Neural progenitor cell (in vitro differentiated cells): ENCODE measurements at regions not wholly inside any gene's neighbourhood (a gene's known extent, or its start where the extent isn't known, plus 50 kb on each side); places are given as distances from the start of the nearest gene placed in this dataset.
A peak's percentile ranks its signal among the peaks of the same experiment; 100 is the strongest.

Source experiments
- DNase-seq: peaks from one replicate; pipeline ENCODE4 v3.0.0-alpha.2; 2016; ENCODE audit warnings: low spot score
- H2AFZ ChIP-seq: fragments of 200-600 bp; sonication (generic); replicated peaks from 2 replicates; pipeline ENCODE4 v1.6.1; 2016; ENCODE audit warnings: antibody characterized with exemption
- H3F3A ChIP-seq: fragments of 200-600 bp; sonication (generic); 2 replicates; pipeline ENCODE4 v1.6.1; 2016; ENCODE audit warnings: antibody characterized with exemption, low read depth
- H3K27ac ChIP-seq: fragments of 200-600 bp; sonication (generic); 2 replicates; pipeline ENCODE4 v1.5.1; 2016; ENCODE audit warnings: mild to moderate bottlenecking
- H3K27me3 ChIP-seq: fragments of 200-600 bp; sonication (generic); 2 replicates; pipeline ENCODE4 v1.6.1; 2016; ENCODE audit warnings: mild to moderate bottlenecking, moderate library complexity
- H3K36me3 ChIP-seq: fragments of 200-600 bp; sonication (generic); 2 replicates; pipeline ENCODE4 v1.5.1; 2016
- H3K4me1 ChIP-seq: fragments of 200-600 bp; sonication (generic); 2 replicates; pipeline ENCODE4 v1.6.1; 2016; ENCODE audit warnings: mixed run types
- H3K4me2 ChIP-seq: fragments of 200-600 bp; sonication (generic); 2 replicates; pipeline ENCODE4 v1.6.1; 2016
- H3K4me3 ChIP-seq: fragments of 200-600 bp; sonication (generic); 2 replicates; pipeline ENCODE4 v1.5.1; 2016
- H3K79me2 ChIP-seq: fragments of 200-600 bp; sonication (generic); 2 replicates; pipeline ENCODE4 v1.6.1; 2016; ENCODE audit warnings: low read depth
- H3K9ac ChIP-seq: fragments of 200-600 bp; sonication (generic); 2 replicates; pipeline ENCODE4 v1.6.1; 2016
- H3K9me3 ChIP-seq: fragments of 200-600 bp; sonication (generic); 2 replicates; pipeline ENCODE4 v1.5.1; 2016; ENCODE audit warnings: low read depth
- H4K20me1 ChIP-seq: fragments of 200-600 bp; sonication (generic); 2 replicates; pipeline ENCODE4 v1.6.1; 2016; ENCODE audit warnings: low read depth
- H3K27ac Mint-ChIP-seq: 3 replicates; pipeline ENCODE4 v1.8.0; 2021; ENCODE audit warnings: mixed read lengths
- H3K27me3 Mint-ChIP-seq: 2 replicates; pipeline ENCODE4 v1.8.0; 2022; ENCODE audit warnings: low read depth, mild to moderate bottlenecking, inconsistent platforms, moderate library complexity, mixed read lengths; ENCODE audit not compliant: insufficient read depth
- H3K36me3 Mint-ChIP-seq: 3 replicates; pipeline ENCODE4 v1.8.0; 2021; ENCODE audit warnings: mixed read lengths
- H3K4me1 Mint-ChIP-seq: 3 replicates; pipeline ENCODE4 v1.8.0; 2021; ENCODE audit warnings: mixed read lengths
- H3K4me3 Mint-ChIP-seq: 3 replicates; pipeline ENCODE4 v1.8.0; 2021; ENCODE audit warnings: mild to moderate bottlenecking, moderate library complexity, mixed read lengths
- H3K9me3 Mint-ChIP-seq: 3 replicates; pipeline ENCODE4 v1.8.0; 2020; ENCODE audit warnings: mixed read lengths
- EZH2 ChIP-seq: fragments of 200-600 bp; sonication (generic); IDR thresholded peaks from 2 replicates; pipeline ENCODE4 v1.6.1; 2017; ENCODE audit warnings: antibody characterized with exemption, mild to moderate bottlenecking, moderate library complexity
- EZH2phosphoT487 ChIP-seq: fragments of 200-600 bp; sonication (generic); IDR thresholded peaks from 2 replicates; pipeline ENCODE4 v1.6.1; 2017; ENCODE audit warnings: antibody characterized with exemption
- TF ChIP-seq, protein P1 (sequence below): fragments of 200-600 bp; sonication (generic); IDR thresholded peaks from 2 replicates; pipeline ENCODE4 v1.5.1; 2017; ENCODE audit warnings: antibody characterized with exemption, mild to moderate bottlenecking

DNA sequence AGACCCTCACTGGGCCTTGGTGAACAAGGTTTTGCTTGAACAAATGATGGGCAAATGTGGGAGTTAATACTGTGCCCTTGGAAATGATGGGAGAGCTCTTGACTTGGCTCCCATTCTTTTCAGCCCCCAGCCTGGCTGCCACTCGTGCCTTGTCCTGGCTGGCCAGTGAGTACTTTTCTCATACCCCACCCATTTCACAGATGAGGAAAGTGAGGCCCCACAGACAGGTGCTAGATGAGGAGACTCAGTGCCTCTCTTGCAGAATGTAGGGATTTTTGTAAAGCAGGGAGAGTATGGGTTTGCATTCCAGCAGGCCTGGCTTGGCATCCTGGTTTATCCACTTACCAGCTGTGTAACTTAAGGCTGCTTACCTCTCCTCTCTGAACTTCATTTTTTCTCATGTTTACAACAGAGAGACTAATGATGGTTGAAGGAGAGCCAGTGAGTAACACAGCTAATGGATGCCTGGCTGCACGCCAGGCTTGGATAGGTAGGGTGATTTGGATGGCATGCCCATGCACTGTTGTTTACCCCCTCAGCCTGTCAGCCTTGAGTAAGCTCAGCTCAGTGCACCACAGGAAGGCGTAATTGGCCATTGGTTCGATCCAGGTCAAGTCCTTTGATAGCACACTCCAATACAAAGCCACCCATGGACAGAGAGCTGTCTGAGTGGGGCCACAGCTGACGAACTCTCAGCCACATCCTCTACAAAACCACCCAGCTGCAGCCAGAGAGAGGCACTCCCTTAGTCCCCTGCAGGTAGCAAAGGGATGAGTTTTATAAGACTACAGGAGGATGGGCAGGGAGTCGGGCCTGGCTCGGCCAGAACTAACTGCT is 436.8 kb downstream of the RPS24 start:
- Histone ChIP-seq H3K9me3 (no peaks in the 10 kb centered on the region), H3K36me3 (no peaks in the 10 kb centered on the region), H3K4me1 (peaks cover 35% of the 10 kb centered on the region), H3K27me3 (no peaks in the 10 kb centered on the region), H3K79me2 (no peaks in the 10 kb centered on the region), H3K9ac (no peak overlapping the region), H3K4me2 (no peak overlapping the region), H2AFZ (no peak overlapping the region), H3K4me3 (no peak overlapping the region), H4K20me1 (no peaks in the 10 kb centered on the region), H3K27ac (no peak overlapping the region), H3F3A (peaks cover 18% of the 10 kb centered on the region)
- Mint-ChIP-seq H3K27me3 (peaks cover 8% of the 10 kb centered on the region), H3K4me1 (peaks cover 69% of the 10 kb centered on the region), H3K4me3 (no peak overlapping the region), H3K27ac (peak overlapping the region; percentile 50), H3K36me3 (peaks cover 2% of the 10 kb centered on the region), H3K9me3 (peaks cover 3% of the 10 kb centered on the region)
- TF ChIP-seq, protein P1, sequence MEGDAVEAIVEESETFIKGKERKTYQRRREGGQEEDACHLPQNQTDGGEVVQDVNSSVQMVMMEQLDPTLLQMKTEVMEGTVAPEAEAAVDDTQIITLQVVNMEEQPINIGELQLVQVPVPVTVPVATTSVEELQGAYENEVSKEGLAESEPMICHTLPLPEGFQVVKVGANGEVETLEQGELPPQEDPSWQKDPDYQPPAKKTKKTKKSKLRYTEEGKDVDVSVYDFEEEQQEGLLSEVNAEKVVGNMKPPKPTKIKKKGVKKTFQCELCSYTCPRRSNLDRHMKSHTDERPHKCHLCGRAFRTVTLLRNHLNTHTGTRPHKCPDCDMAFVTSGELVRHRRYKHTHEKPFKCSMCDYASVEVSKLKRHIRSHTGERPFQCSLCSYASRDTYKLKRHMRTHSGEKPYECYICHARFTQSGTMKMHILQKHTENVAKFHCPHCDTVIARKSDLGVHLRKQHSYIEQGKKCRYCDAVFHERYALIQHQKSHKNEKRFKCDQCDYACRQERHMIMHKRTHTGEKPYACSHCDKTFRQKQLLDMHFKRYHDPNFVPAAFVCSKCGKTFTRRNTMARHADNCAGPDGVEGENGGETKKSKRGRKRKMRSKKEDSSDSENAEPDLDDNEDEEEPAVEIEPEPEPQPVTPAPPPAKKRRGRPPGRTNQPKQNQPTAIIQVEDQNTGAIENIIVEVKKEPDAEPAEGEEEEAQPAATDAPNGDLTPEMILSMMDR = no peak
- no peak for TF ChIP-seq EZH2phosphoT487
- no peak for TF ChIP-seq EZH2
- no peak for DNase-seq

DNA sequence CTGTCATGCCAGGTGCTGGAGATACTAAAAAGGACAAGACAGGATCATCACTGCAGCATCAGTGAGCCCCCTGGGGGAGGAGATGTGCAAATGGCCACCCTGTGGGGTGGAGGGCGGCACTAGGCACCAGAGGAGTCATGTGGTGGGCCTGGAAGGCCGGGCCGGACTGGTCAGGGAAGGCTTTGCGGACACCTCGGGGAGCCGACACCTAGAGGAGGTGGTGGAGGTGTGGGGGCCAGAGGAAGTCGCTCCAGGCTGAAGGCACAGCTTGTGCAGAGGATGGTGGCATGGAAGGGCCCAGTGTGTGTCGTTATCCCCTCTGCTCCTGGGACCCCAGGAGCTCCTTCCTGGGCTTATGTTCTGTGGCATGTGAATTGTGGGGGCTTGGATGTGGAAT is 437.7 kb downstream of the RPS24 start:
- peak overlapping the region; percentile 88 for H3K27ac Mint-ChIP-seq

DNA sequence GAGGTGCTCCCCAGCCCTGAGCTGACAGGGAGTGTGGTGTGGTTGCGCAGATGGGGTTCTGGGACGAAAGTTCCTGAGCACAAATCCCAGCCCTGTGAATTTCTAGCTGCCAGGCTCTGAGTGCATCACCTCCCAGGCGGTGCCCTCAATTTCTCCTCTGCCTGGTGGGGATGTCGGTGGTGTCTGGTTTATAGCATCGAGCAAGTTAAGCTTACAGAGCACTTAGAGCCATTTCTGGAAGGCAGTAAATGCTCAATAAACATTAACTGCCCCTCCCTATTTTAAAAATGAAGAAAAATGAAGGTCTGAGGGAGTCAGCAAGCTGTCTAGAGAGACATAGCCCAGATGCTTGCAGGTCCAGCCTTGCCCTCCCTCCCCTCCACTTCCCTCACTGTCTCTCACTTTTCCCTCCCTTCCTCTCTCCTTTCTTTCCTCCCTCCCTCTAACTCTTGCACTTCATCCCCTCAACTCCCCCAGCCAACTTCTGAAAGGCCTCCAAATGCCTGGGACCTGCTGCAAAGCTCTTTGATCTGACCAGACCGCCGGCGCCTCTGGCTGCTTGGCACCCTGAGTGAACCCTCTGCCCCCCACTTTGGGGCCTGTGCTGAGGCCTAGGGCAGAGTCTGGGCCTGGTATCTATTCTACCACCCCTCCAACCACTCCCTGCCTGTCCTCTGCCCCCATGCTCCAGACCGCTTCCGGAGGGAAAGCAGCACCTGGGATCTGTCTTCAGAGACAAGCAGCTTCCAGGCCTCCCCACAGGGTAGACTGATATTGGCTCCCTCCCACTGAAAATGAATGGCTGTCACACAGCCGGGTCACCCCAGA is 438.3 kb downstream of the RPS24 start:
- H3K9me3 ChIP-seq = no peaks in the 10 kb centered on the region
- no peak overlapping the region for H3K4me3 ChIP-seq
- no peaks in the 10 kb centered on the region for H4K20me1 ChIP-seq
- no peak overlapping the region for H2AFZ ChIP-seq
- Mint-ChIP-seq H3K9me3 (peaks cover 3% of the 10 kb centered on the region), H3K27ac (peak overlapping the region; percentile 88), H3K36me3 (peaks cover 2% of the 10 kb centered on the region), H3K27me3 (peaks cover 16% of the 10 kb centered on the region), H3K4me3 (peak overlapping the region; percentile 71), H3K4me1 (peaks cover 71% of the 10 kb centered on the region)
- peak overlapping the region; percentile 25 for H3K4me2 ChIP-seq
- no peak for DNase-seq
- no peak overlapping the region for H3K9ac ChIP-seq
- peaks cover 28% of the 10 kb centered on the region for H3K4me1 ChIP-seq
- H3K36me3 ChIP-seq = no peaks in the 10 kb centered on the region
- H3F3A ChIP-seq = peaks cover 15% of the 10 kb centered on the region
- H3K27ac ChIP-seq = peak overlapping the region; percentile 63
- TF ChIP-seq EZH2 (no peak), EZH2phosphoT487 (no peak)
- TF ChIP-seq, protein P1 = no peak
- no peaks in the 10 kb centered on the region for H3K27me3 ChIP-seq
- no peaks in the 10 kb centered on the region for H3K79me2 ChIP-seq

More for the DNA sequence above, 437.7 kb downstream of the RPS24 start:
- peaks cover 69% of the 10 kb centered on the region for H3K4me1 Mint-ChIP-seq
- peaks cover 29% of the 10 kb centered on the region for H3K4me1 ChIP-seq
- H3K9me3 Mint-ChIP-seq = peaks cover 3% of the 10 kb centered on the region
- TF ChIP-seq, protein P1 = no peak
- no peak for TF ChIP-seq EZH2
- no peak for TF ChIP-seq EZH2phosphoT487
- H3K27me3 ChIP-seq = no peaks in the 10 kb centered on the region
- DNase-seq = no peak
- peaks cover 2% of the 10 kb centered on the region for H3K36me3 Mint-ChIP-seq
- no peaks in the 10 kb centered on the region for H4K20me1 ChIP-seq
- no peak overlapping the region for H2AFZ ChIP-seq
- H3K4me2 ChIP-seq = no peak overlapping the region
- H3K4me3 ChIP-seq = no peak overlapping the region
- no peaks in the 10 kb centered on the region for H3K9me3 ChIP-seq
- no peaks in the 10 kb centered on the region for H3K79me2 ChIP-seq
- H3K4me3 Mint-ChIP-seq = no peak overlapping the region
- H3K27ac ChIP-seq = no peak overlapping the region
- peaks cover 15% of the 10 kb centered on the region for H3K27me3 Mint-ChIP-seq
- H3F3A ChIP-seq = peaks cover 15% of the 10 kb centered on the region
- H3K36me3 ChIP-seq = no peaks in the 10 kb centered on the region
- no peak overlapping the region for H3K9ac ChIP-seq
